ENCODE measurements at regions not wholly inside any gene's neighbourhood (a gene's known extent, or its start where the extent isn't known, plus 50 kb on each side); places are given as distances from the start of the nearest gene placed in this dataset.

DNA sequence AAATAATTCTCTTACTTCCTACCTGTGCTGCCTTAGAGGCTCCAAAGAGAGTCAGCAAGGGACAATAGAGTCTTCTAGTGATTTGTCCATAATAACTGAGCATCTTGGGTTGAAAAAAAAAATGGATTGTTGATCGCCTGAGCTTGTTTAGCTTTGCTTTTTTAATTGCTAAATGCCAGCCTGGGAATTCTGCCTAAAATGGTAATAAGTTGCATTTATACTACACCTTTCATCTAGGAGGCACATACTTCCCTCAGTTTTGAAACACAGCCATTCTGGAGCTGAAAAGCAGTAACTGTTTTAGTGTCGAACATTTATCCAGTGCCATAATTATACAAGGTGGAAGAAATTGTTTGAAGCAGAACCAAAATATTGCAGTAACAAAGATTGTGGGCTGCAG is 421.3 kb downstream of the CAAP1 start:
- no peaks in the 10 kb centered on the region for H3K4me1 Mint-ChIP-seq (ENCODE audit: unreplicated experiment)
- no peaks in the 10 kb centered on the region for H3K36me3 Mint-ChIP-seq
- no peak overlapping the region for H3K4me3 Mint-ChIP-seq
- H3K27ac Mint-ChIP-seq = no peak overlapping the region
- H3K27me3 Mint-ChIP-seq = no peaks in the 10 kb centered on the region
- TF ChIP-seq, protein P1, sequence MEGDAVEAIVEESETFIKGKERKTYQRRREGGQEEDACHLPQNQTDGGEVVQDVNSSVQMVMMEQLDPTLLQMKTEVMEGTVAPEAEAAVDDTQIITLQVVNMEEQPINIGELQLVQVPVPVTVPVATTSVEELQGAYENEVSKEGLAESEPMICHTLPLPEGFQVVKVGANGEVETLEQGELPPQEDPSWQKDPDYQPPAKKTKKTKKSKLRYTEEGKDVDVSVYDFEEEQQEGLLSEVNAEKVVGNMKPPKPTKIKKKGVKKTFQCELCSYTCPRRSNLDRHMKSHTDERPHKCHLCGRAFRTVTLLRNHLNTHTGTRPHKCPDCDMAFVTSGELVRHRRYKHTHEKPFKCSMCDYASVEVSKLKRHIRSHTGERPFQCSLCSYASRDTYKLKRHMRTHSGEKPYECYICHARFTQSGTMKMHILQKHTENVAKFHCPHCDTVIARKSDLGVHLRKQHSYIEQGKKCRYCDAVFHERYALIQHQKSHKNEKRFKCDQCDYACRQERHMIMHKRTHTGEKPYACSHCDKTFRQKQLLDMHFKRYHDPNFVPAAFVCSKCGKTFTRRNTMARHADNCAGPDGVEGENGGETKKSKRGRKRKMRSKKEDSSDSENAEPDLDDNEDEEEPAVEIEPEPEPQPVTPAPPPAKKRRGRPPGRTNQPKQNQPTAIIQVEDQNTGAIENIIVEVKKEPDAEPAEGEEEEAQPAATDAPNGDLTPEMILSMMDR (conservative IDR thresholded peaks at IDR 0.05) = no peak
- no peaks in the 10 kb centered on the region for H3K9me3 Mint-ChIP-seq
- DNase-seq (ENCODE audit: extremely low spot score, unreplicated experiment) = no peak

DNA sequence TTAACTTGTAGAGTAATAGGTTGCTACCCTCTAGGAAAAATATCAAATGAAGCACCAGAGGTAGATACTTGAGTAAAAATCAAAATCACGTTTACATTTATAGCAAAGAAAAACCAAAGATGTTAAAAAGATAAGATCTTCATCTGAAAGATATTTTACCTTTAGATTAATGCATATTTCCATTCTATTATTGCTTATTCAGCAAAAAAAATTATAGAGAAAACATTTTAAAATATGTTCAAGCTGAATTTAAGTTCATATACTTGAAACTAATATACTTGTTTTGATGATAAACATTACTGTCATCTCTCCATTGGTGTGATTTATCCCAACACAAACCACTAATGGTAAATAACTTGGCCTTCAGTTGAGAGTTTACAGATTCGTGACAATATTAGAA is 422.3 kb downstream of the CAAP1 start:
- DNase-seq (ENCODE audit: extremely low spot score, unreplicated experiment) = no peak
- TF ChIP-seq, protein P1 (conservative IDR thresholded peaks at IDR 0.05) = no peak
- H3K9me3 Mint-ChIP-seq = no peaks in the 10 kb centered on the region
- no peaks in the 10 kb centered on the region for H3K36me3 Mint-ChIP-seq
- H3K4me3 Mint-ChIP-seq = no peak overlapping the region
- no peaks in the 10 kb centered on the region for H3K4me1 Mint-ChIP-seq (ENCODE audit: unreplicated experiment)
- no peaks in the 10 kb centered on the region for H3K27me3 Mint-ChIP-seq
- H3K27ac Mint-ChIP-seq = no peak overlapping the region

DNA sequence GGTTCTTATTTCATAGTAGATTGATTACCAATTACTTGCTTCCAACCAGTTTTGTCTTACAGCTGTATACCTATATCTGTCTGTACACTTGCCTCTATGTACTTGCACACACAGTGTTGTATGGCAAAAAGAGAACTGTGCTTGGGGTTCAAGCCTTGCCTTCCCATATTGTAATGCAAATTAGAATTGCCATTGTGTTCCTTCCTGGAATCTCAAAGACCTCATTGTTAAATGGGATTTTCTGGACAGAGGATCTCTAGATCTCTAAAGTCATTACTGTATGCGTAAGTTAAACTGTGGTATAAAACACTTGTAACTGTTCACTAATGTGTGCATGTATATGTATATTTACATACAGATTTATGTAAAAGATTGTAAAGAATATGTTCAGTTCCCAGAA is 428.8 kb downstream of the CAAP1 start:
- TF ChIP-seq, protein P1 (conservative IDR thresholded peaks at IDR 0.05) = no peak
- Mint-ChIP-seq H3K4me1 (ENCODE audit: unreplicated experiment) (no peaks in the 10 kb centered on the region), H3K36me3 (no peaks in the 10 kb centered on the region), H3K9me3 (no peaks in the 10 kb centered on the region), H3K4me3 (no peak overlapping the region), H3K27me3 (no peaks in the 10 kb centered on the region), H3K27ac (no peak overlapping the region)
- DNase-seq (ENCODE audit: extremely low spot score, unreplicated experiment) = no peak

DNA sequence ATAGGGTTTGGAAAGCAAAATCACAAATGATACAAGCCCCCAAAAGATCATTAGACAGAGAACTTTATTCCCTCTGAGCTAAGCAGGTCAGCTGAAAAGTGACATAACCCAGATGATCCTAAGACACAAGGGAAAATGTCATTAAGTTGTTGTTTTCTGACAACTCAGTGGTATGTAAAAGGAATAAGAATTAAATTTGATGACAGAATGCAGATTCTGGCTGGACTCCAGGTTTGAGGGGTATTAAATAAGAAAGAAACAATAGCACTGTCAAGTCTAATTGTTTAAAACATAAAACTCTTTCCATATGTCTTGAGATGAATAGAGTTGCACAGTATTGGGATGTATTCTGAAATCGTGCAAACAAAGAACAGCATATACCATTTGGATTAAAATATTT is 429.9 kb downstream of the CAAP1 start:
- DNase-seq (ENCODE audit: extremely low spot score, unreplicated experiment) = no peak
- Mint-ChIP-seq H3K4me1 (ENCODE audit: unreplicated experiment) (no peaks in the 10 kb centered on the region), H3K27me3 (no peaks in the 10 kb centered on the region), H3K27ac (no peak overlapping the region), H3K36me3 (no peaks in the 10 kb centered on the region), H3K4me3 (no peak overlapping the region), H3K9me3 (no peaks in the 10 kb centered on the region)
- TF ChIP-seq, protein P1 (conservative IDR thresholded peaks at IDR 0.05) = no peak

DNA sequence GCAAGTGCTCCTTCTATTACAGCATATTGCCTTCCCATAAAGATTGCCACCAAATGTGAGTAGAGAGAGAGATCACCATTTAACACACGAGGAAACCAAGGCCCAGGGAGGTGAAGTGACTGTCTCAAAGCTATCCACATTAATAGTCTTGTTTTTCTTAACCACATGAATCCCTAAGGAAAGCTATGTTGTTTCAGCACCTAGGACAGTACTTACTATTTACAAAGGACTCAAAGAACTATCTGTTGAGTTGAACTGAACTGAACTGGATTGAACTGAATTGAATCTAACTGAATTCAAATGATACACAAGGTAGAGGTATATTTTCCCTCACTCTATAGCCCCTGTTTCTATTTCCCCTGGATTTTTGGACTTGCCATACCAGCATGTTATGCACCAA is 430.4 kb downstream of the CAAP1 start:
- DNase-seq (ENCODE audit: extremely low spot score, unreplicated experiment) = no peak

More for the DNA sequence above, 430.4 kb downstream of the CAAP1 start:
- H3K4me1 Mint-ChIP-seq (ENCODE audit: unreplicated experiment) = no peaks in the 10 kb centered on the region
- TF ChIP-seq, protein P1 (conservative IDR thresholded peaks at IDR 0.05) = no peak
- no peaks in the 10 kb centered on the region for H3K36me3 Mint-ChIP-seq
- H3K27me3 Mint-ChIP-seq = no peaks in the 10 kb centered on the region
- no peak overlapping the region for H3K27ac Mint-ChIP-seq
- no peak overlapping the region for H3K4me3 Mint-ChIP-seq
- H3K9me3 Mint-ChIP-seq = no peaks in the 10 kb centered on the region
